ENCODE measurements at regions not wholly inside any gene's neighbourhood (a gene's known extent, or its start where the extent isn't known, plus 50 kb on each side); places are given as distances from the start of the nearest gene placed in this dataset.
"Not testable (repeated sequence)": the region's sequence is repeated elsewhere in the genome, so short reads cannot be mapped to it uniquely, and the experiment has no call there.

GRCh38 chr9:85878872-85879597 lies 61.9 kb upstream of the NAA35 start:
- H4K20me1 ChIP-seq (ENCODE audit: control insufficient read depth, insufficient read depth); H3K9ac ChIP-seq (ENCODE audit: control insufficient read depth, insufficient read depth, low read length); POLR2A ChIA-PET; H3K9me3 ChIP-seq (replicated peaks; ENCODE audit: control insufficient read depth, insufficient read depth, low read length); H3K4me1 ChIP-seq (ENCODE audit: control insufficient read depth, insufficient read depth, low read length); CTCF ChIA-PET; FAIRE-seq; SMC1A ChIA-PET (ENCODE audit: uncharacterized antibody, unreplicated experiment); intact Hi-C loops (cut with micrococcal nuclease; ENCODE audit: unreplicated experiment); H3K27ac ChIP-seq (ENCODE audit: control insufficient read depth, insufficient read depth); H3K36me3 ChIP-seq (ENCODE audit: control insufficient read depth in 2 of 2, insufficient read depth in 2 of 2, low read length in 1 of 2); BruUV-seq (replicated peaks); H3K4me3 ChIP-seq; H3K79me2 ChIP-seq (ENCODE audit: control insufficient read depth, insufficient read depth, low read length); ATAC-seq; DNase-seq (ENCODE audit: low read depth, low spot score); H3K4me2 ChIP-seq (ENCODE audit: control insufficient read depth, insufficient read depth); in situ Hi-C loops (cut with MboI); H2AFZ ChIP-seq (ENCODE audit: control insufficient read depth, low read depth, low read length); H3K27me3 ChIP-seq (replicated peaks in 1 of 2; ENCODE audit: control insufficient read depth in 2 of 2, insufficient read depth in 2 of 2, low read length in 1 of 2); RAD21 ChIA-PET (ENCODE audit: unreplicated experiment): not testable (repeated sequence)
- WGBS (ENCODE audit: insufficient coverage, insufficient replicate concordance, low lambda C conversion rate, missing lambda C conversion rate) = 89% methylated on average over 5 of the region's 5 CpGs

GRCh38 chr9:85880507-85880906 lies 60.4 kb upstream of the NAA35 start:
- ATAC-seq; H3K36me3 ChIP-seq (ENCODE audit: control insufficient read depth in 2 of 2, insufficient read depth in 2 of 2, low read length in 1 of 2); intact Hi-C loops (cut with micrococcal nuclease; ENCODE audit: unreplicated experiment); FAIRE-seq; H3K9ac ChIP-seq (ENCODE audit: control insufficient read depth, insufficient read depth, low read length); H3K9me3 ChIP-seq (replicated peaks; ENCODE audit: control insufficient read depth, insufficient read depth, low read length); H3K27me3 ChIP-seq (replicated peaks in 1 of 2; ENCODE audit: control insufficient read depth in 2 of 2, insufficient read depth in 2 of 2, low read length in 1 of 2); CTCF ChIA-PET; H3K79me2 ChIP-seq (ENCODE audit: control insufficient read depth, insufficient read depth, low read length); DNase-seq (ENCODE audit: low read depth, low spot score); RAD21 ChIA-PET (ENCODE audit: unreplicated experiment); H3K27ac ChIP-seq (ENCODE audit: control insufficient read depth, insufficient read depth); POLR2A ChIA-PET; H3K4me3 ChIP-seq; H3K4me2 ChIP-seq (ENCODE audit: control insufficient read depth, insufficient read depth); BruUV-seq (replicated peaks); H2AFZ ChIP-seq (ENCODE audit: control insufficient read depth, low read depth, low read length); in situ Hi-C loops (cut with MboI); H3K4me1 ChIP-seq (ENCODE audit: control insufficient read depth, insufficient read depth, low read length); H4K20me1 ChIP-seq (ENCODE audit: control insufficient read depth, insufficient read depth): not testable (repeated sequence)
- SMC1A ChIA-PET (ENCODE audit: uncharacterized antibody, unreplicated experiment) = interaction anchor here (0.6 kb wide), 1 partner anchor 235 kb away, joined by 3 read pairs; no protein-coding TSS in a partner anchor
- WGBS (ENCODE audit: insufficient coverage, insufficient replicate concordance, low lambda C conversion rate, missing lambda C conversion rate) = 45% methylated on average over 3 of the region's 3 CpGs

Data from GM12878 (cell line).